Hematopoietic multipotent progenitor cell treated with erythropoietin and hydrocortisone succinate and interleukin-3 and kit ligand, for 4 days (in vitro differentiated cells): ENCODE measurements at regions not wholly inside any gene's neighbourhood (a gene's known extent, or its start where the extent isn't known, plus 50 kb on each side); places are given as distances from the start of the nearest gene placed in this dataset.

Source experiments
- DNase-seq: peaks from one replicate; pipeline ENCODE4 v3.0.0-alpha.2; 2015

- DNase-seq = no peak
Observed at GRCh38 chr21:35326677-35327076, 277.6 kb upstream of the RUNX1 start.

DNA sequence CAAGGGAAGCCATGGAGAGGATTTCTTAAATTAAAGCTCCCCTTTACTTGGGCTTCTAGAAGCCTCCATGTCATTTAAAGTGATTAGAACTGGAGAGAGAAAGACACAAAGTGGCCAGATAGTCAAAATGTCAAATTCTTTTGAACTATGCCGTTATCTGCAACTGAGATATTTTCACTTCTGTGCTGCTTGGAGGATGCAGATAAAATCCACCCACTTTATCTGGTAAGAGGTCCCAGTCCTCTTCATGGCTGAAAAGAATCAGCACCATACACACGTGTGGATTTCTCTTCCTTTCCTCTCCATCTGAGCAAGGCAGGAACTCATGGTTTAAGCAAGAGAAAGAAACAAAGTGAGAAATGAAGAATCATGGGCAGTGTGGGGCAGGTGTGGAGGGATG, 276.9 kb upstream of the RUNX1 start:
- peak; percentile 37 for DNase-seq

- no peak for DNase-seq
Observed at GRCh38 chr21:35324372-35325220, 275.5 kb upstream of the RUNX1 start.

DNA sequence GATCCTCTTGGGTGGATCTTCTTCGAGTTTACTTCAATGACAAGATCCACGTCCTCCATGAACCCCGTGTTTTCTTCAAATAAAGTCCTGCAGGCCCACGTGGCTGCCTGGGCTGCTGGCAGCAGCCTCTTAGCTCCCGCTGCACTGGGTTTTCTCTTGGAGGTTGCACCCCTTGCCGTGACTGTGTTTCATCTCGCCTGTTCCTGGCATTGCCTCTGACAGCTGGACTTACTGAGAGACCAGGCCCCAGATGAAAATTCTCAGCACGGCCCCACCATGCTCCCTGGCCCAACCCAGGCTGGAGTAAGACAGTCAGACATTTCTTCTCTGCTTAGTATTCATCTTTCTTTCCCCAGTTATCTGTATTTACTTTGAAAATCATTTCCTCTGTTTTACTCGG, 274.8 kb upstream of the RUNX1 start:
- no peak for DNase-seq

DNA sequence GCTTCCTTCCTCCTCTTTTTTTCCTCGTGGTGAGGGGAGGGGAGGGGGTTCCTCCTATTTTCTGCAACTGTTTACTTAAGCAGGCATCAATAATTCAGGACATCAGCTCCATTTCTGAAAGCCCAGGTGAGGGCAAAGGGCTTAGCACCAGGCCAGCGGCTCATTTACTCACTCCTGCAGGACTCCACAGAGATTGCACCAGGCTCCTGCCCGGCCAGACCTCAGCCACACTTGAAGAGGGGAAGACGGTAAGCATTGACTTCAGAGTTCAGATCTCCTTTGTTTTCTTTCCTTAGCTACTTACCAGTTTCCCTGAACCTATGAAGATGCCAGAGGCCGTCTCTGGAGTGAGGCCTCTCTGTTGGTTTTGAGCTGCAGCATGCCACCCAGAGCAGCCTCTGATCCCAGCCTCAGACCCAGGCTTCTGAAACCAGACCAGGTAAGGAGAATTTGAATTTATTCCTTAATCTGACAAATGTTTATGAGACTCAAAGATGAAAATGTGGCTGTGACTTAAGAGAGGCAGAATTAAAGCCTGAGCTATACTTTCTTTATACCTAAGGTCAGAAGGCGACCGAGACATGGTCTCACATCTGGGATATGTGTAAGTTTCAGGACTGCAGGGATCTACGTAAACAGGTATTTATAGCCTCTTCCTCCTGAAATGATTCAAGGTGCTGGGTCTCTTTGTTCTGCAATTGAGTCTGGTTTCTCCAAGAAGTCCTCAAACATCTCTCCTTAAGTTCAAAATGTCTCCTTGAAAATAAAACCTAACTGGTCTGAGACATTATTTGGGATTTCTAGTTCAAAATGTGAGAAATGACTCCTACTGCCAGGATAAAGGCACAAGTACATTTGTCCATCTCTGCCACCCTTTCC, 272.5 kb upstream of the RUNX1 start:
- DNase-seq = no peak

GRCh38 chr21:35319684-35320283, 270.7 kb upstream of the RUNX1 start:
- DNase-seq = no peak

- peak; percentile 75 for DNase-seq
Observed at GRCh38 chr21:35316933-35317332, 267.8 kb upstream of the RUNX1 start.

GRCh38 chr21:35316456-35316855, 267.4 kb upstream of the RUNX1 start:
- no peak for DNase-seq

GRCh38 chr21:35314857-35315582, 265.9 kb upstream of the RUNX1 start:
- DNase-seq = no peak

DNA sequence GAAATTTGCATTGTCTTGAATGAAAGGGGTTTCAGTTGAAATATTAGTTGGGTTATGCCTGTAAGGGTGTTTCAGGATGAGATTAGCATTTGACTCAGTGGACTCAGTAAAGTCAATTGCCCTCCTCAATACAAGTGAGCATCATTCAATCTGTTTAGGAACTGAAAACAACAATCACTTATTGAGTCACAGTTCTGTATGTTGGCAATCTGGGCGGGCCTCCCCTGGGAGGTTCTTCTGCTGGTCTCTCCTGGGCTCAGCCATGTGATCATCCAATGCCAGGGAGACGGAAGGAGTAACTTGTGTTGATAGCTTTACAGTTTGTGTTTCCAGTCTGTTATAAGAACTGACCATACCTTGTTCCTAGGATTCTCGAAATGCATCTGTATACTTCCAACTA, 262.9 kb upstream of the RUNX1 start:
- DNase-seq = no peak

GRCh38 chr21:35309316-35309715, 260.2 kb upstream of the RUNX1 start:
- no peak for DNase-seq

DNA sequence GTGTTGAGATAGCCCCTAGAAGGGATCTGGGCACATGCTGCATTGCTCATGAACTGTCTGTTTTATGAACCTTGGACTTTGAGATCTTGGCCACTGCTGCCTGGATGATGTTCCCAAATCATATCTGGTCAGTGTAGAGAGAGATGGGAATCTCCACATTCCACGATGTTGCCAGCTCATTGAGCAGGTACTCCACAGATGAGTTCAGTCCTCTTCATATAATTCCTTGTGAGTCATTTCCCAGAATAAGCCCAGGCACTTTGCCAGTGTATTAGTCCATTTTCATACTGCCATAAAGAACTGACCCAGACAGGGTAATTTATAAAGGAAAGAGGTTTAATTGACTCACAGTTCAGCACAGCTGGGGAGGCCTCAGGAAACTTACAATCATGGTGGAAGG, 254.0 kb upstream of the RUNX1 start:
- DNase-seq = no peak

- peak; percentile 33 for DNase-seq
Observed at GRCh38 chr21:35298757-35299156, 249.7 kb upstream of the RUNX1 start.

DNA sequence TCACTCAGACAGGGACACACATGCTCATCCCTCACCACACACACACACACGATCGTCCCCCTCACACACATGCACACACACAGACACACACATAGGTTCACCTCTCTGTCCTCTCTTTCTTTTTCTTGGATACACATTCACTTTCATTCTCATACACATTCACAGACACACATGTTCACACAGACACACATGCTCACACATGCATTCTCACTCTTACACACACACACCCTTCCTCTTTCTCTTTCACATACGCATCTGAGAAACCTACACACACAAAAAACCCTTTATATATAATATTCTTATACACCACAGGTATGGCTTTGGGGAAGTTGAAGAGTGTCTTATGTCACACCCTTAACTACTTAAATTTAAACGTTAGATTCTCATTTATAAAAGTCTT, 248.6 kb upstream of the RUNX1 start:
- no peak for DNase-seq

- no peak for DNase-seq
Observed at GRCh38 chr21:35294231-35294898, 245.3 kb upstream of the RUNX1 start.

DNA sequence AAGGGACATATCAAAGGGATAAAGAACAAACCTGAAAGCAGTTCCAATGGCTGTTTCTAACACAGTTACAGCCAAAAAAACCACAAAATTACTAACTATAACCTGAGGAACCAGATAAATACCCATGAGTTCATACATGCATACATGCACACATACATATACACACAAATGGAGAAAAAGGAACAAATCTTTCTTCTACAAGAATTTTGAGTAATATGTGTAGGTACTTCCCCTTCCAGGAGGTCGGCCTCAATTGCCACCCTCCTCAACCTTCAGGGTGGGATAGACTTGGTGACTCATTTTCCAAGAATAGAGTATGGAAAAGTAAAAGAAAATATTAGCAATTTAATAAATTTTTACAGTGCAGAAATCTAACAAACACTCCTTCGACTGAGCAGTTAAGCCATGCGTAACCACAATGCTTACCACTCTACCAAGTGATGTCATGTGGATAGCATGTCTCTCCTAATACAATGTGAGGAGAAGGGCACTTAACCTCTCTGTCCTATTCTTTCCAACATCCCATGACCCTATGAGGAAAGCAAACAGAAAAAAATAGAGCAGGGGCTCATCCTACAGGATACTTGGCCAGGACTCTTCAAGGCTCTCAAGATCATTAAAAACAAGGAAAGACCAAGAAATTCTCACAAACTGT, 243.0 kb upstream of the RUNX1 start:
- no peak for DNase-seq

DNA sequence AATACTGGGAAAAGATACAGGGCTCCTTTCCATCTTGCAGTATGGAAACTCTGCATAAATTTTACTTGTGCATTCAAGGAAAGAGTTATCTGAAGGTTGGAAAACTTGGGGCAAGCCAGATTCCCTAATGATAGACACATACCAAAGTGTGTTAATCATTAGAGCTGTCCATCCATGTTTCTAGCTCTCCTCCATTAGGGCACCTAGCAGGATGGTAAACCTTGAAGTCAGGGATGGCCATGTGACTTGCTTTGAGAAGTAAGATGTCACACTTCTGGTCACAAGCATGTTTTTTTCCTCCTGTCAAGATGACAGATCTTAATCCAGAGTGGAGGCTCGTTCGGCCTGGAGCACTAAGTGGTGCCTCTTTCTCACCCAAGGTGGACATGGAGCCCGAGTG, 241.9 kb upstream of the RUNX1 start:
- DNase-seq = no peak

DNA sequence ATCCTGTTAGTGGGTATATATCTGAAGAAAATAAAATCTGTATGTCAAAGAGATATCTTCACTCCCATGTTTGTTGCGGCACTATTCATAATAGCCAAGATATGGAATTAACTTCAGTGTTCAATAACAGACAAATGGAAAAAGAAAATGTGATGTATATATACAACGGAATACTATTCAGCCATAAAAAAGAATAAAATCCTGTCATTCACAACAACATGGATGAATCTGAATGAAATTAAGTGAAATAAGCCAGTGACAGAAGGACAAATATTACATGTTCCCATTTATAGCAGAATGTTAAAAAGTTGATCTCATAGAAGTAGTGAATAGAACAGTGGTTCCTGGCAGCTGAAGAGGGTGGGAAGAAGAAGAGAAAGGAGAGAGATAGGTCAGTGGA, 239.1 kb upstream of the RUNX1 start:
- DNase-seq = no peak

DNA sequence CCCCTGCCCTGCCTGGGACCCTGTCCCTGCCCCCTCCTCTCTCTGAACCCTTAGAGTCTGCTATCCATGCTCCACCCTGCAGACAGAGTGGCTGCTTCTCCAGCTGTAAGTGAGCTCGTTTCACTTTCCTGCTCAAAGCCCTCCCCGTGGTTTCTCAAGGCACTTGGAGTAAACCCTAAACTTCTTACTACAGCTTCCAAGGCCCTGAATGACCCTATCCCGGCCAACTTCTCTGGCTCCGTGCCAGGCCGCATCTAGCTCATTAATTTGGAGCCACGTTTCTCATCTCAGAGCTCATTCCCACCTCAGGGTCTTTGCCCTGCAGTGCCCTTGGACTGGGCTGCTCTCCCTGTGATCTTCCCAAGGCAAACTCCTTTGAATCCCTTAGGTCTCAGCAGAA, 235.1 kb upstream of the RUNX1 start:
- DNase-seq = no peak

- no peak for DNase-seq
Observed at GRCh38 chr21:35282944-35283343, 233.8 kb upstream of the RUNX1 start.

GRCh38 chr21:35281956-35282355, 232.9 kb upstream of the RUNX1 start:
- no peak for DNase-seq

- no peak for DNase-seq
Observed at GRCh38 chr21:35280231-35280630, 231.1 kb upstream of the RUNX1 start.
